HUES6 (cell line): ENCODE measurements at regions not wholly inside any gene's neighbourhood (a gene's known extent, or its start where the extent isn't known, plus 50 kb on each side); places are given as distances from the start of the nearest gene placed in this dataset.

Experiments used
- H3K27ac ChIP-seq: 2 replicates; pipeline ENCODE4 v1.7.0; 2013; ENCODE audit warnings: low read depth, mild to moderate bottlenecking, low read length, inconsistent platforms
- H3K27me3 ChIP-seq: 2 replicates; pipeline ENCODE4 v1.6.1; 2013; ENCODE audit warnings: low read length; ENCODE audit not compliant: control insufficient read depth, insufficient read depth
- H3K36me3 ChIP-seq: 2 replicates; pipeline ENCODE4 v1.6.1; 2013; ENCODE audit warnings: low read length; ENCODE audit not compliant: control insufficient read depth, insufficient read depth
- H3K4me1 ChIP-seq: 2 replicates; pipeline ENCODE4 v1.6.1; 2013; ENCODE audit warnings: low read length; ENCODE audit not compliant: control insufficient read depth, insufficient read depth
- H3K4me3 ChIP-seq: 2 replicates; pipeline ENCODE4 v1.5.1; 2013; ENCODE audit warnings: low read depth, low read length
- H3K9ac ChIP-seq: one replicate; pipeline ENCODE4 v1.6.1; 2013; ENCODE audit warnings: mild to moderate bottlenecking, low read length
- H3K9me3 ChIP-seq: 2 replicates; pipeline ENCODE4 v1.6.1; 2013; ENCODE audit warnings: low read depth, low read length; ENCODE audit not compliant: control insufficient read depth, insufficient read depth

GRCh38 chr3:94431876-94432570 is 369.2 kb downstream of the NSUN3 start:
- H3K9ac ChIP-seq: no peak overlapping the region

GRCh38 chr3:94433811-94434210 is 370.9 kb downstream of the NSUN3 start:
- Histone ChIP-seq H3K9ac (no peak overlapping the region), H3K4me1 (peaks cover 7% of the 10 kb centered on the region; the same call in 1 of the 2 replicates), H3K4me3 (no peak overlapping the region), H3K27ac (no peak overlapping the region), H3K36me3 (no peaks in the 10 kb centered on the region), H3K27me3 (no peaks in the 10 kb centered on the region), H3K9me3 (no peaks in the 10 kb centered on the region)

More at GRCh38 chr3:94431876-94432570, 369.2 kb downstream of the NSUN3 start:
- Histone ChIP-seq H3K9me3 (peaks cover 4% of the 10 kb centered on the region; the same call in 1 of the 2 replicates), H3K4me3 (no peak overlapping the region), H3K27ac (no peak overlapping the region), H3K36me3 (no peaks in the 10 kb centered on the region), H3K27me3 (no peaks in the 10 kb centered on the region), H3K4me1 (peaks cover 7% of the 10 kb centered on the region; the same call in 1 of the 2 replicates)

GRCh38 chr3:94440767-94441493 is 378.1 kb downstream of the NSUN3 start:
- H3K9ac ChIP-seq: no peak overlapping the region
- H3K27ac ChIP-seq: no peak overlapping the region
- H3K4me3 ChIP-seq: no peak overlapping the region
- H3K27me3 ChIP-seq: no peaks in the 10 kb centered on the region
- no peaks in the 10 kb centered on the region for H3K36me3 ChIP-seq
- no peaks in the 10 kb centered on the region for H3K4me1 ChIP-seq
- H3K9me3 ChIP-seq: no peaks in the 10 kb centered on the region

- Histone ChIP-seq H3K27ac (no peak overlapping the region), H3K4me1 (no peaks in the 10 kb centered on the region), H3K4me3 (no peak overlapping the region), H3K9ac (no peak overlapping the region), H3K36me3 (no peaks in the 10 kb centered on the region), H3K9me3 (no peaks in the 10 kb centered on the region), H3K27me3 (no peaks in the 10 kb centered on the region)
Observed at GRCh38 chr3:94441494-94441847, 378.6 kb downstream of the NSUN3 start.

GRCh38 chr3:94453864-94454263 is 391.0 kb downstream of the NSUN3 start:
- no peak overlapping the region for H3K9ac ChIP-seq
- no peak overlapping the region for H3K4me3 ChIP-seq
- no peak overlapping the region for H3K27ac ChIP-seq
- H3K27me3 ChIP-seq: no peaks in the 10 kb centered on the region
- H3K36me3 ChIP-seq: no peaks in the 10 kb centered on the region
- peaks cover 3% of the 10 kb centered on the region; the same call in 1 of the 2 replicates for H3K4me1 ChIP-seq
- H3K9me3 ChIP-seq: no peaks in the 10 kb centered on the region

- Histone ChIP-seq H3K36me3 (no peaks in the 10 kb centered on the region), H3K27me3 (no peaks in the 10 kb centered on the region), H3K9ac (no peak overlapping the region), H3K9me3 (no peaks in the 10 kb centered on the region), H3K4me3 (no peak overlapping the region), H3K4me1 (peaks cover 4% of the 10 kb centered on the region), H3K27ac (no peak overlapping the region)
Observed at GRCh38 chr3:94459167-94459566, 396.3 kb downstream of the NSUN3 start.

- H3K36me3 ChIP-seq: no peaks in the 10 kb centered on the region
- H3K4me3 ChIP-seq: no peak overlapping the region
- H3K9me3 ChIP-seq: no peaks in the 10 kb centered on the region
- no peak overlapping the region for H3K9ac ChIP-seq
- H3K27me3 ChIP-seq: no peaks in the 10 kb centered on the region
- peaks cover 4% of the 10 kb centered on the region for H3K4me1 ChIP-seq
- H3K27ac ChIP-seq: no peak overlapping the region
Observed at GRCh38 chr3:94460931-94461330, 398.1 kb downstream of the NSUN3 start.

GRCh38 chr3:94462931-94463330 is 400.1 kb downstream of the NSUN3 start:
- peaks cover 5% of the 10 kb centered on the region for H3K4me1 ChIP-seq
- H3K27me3 ChIP-seq: no peaks in the 10 kb centered on the region
- no peak overlapping the region for H3K9ac ChIP-seq
- H3K36me3 ChIP-seq: no peaks in the 10 kb centered on the region
- no peaks in the 10 kb centered on the region for H3K9me3 ChIP-seq
- no peak overlapping the region for H3K4me3 ChIP-seq
- no peak overlapping the region for H3K27ac ChIP-seq

- Histone ChIP-seq H3K4me1 (peaks cover 10% of the 10 kb centered on the region; the same call in 1 of the 2 replicates), H3K4me3 (no peak overlapping the region), H3K9ac (no peak overlapping the region), H3K27me3 (no peaks in the 10 kb centered on the region), H3K36me3 (no peaks in the 10 kb centered on the region), H3K9me3 (peaks cover 9% of the 10 kb centered on the region), H3K27ac (no peak overlapping the region)
Observed at GRCh38 chr3:94472511-94472910, 409.6 kb downstream of the NSUN3 start.

- no peak overlapping the region for H3K27ac ChIP-seq
- H3K27me3 ChIP-seq: no peaks in the 10 kb centered on the region
- H3K4me1 ChIP-seq: no peaks in the 10 kb centered on the region
- peaks cover 9% of the 10 kb centered on the region; the same call in 1 of the 2 replicates for H3K9me3 ChIP-seq
- H3K4me3 ChIP-seq: no peak overlapping the region
- no peak overlapping the region for H3K9ac ChIP-seq
- H3K36me3 ChIP-seq: no peaks in the 10 kb centered on the region
Observed at GRCh38 chr3:94481226-94481898, 418.5 kb downstream of the NSUN3 start.

GRCh38 chr3:94482686-94483085 is 419.8 kb downstream of the NSUN3 start:
- Histone ChIP-seq H3K4me1 (no peaks in the 10 kb centered on the region), H3K9me3 (peaks cover 4% of the 10 kb centered on the region; the same call in 1 of the 2 replicates), H3K27ac (no peak overlapping the region), H3K9ac (no peak overlapping the region), H3K4me3 (no peak overlapping the region), H3K36me3 (no peaks in the 10 kb centered on the region), H3K27me3 (no peaks in the 10 kb centered on the region)
